ENCODE measurements at regions not wholly inside any gene's neighbourhood (a gene's known extent, or its start where the extent isn't known, plus 50 kb on each side); places are given as distances from the start of the nearest gene placed in this dataset.

- ATAC-seq (no peak), DNase-seq (no peak)
- ChIA-PET POLR2A (interaction anchor here (0.8 kb wide), 1 partner anchor 9 kb away, joined by 5 read pairs; no protein-coding TSS in a partner anchor), CTCF (interaction anchor here (0.6 kb wide), 1 partner anchor 27 kb away, joined by 3 read pairs; no protein-coding TSS in a partner anchor)
- intact Hi-C loops (cut with micrococcal nuclease) = no loop called here
- Mint-ChIP-seq H3K9me3 (no peaks in the 10 kb centered on the region), H3K27ac (no peak overlapping the region), H3K4me1 (ENCODE audit: low read depth) (peaks cover 3% of the 10 kb centered on the region), H3K4me3 (no peak overlapping the region), H3K36me3 (ENCODE audit: low read depth) (no peaks in the 10 kb centered on the region), H3K27me3 (peaks cover 2% of the 10 kb centered on the region)
- TF ChIP-seq, protein P1, sequence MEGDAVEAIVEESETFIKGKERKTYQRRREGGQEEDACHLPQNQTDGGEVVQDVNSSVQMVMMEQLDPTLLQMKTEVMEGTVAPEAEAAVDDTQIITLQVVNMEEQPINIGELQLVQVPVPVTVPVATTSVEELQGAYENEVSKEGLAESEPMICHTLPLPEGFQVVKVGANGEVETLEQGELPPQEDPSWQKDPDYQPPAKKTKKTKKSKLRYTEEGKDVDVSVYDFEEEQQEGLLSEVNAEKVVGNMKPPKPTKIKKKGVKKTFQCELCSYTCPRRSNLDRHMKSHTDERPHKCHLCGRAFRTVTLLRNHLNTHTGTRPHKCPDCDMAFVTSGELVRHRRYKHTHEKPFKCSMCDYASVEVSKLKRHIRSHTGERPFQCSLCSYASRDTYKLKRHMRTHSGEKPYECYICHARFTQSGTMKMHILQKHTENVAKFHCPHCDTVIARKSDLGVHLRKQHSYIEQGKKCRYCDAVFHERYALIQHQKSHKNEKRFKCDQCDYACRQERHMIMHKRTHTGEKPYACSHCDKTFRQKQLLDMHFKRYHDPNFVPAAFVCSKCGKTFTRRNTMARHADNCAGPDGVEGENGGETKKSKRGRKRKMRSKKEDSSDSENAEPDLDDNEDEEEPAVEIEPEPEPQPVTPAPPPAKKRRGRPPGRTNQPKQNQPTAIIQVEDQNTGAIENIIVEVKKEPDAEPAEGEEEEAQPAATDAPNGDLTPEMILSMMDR (IDR thresholded peaks at IDR 0.05) = no peak
Observed at GRCh38 chr13:24081387-24081786, 79.1 kb upstream of the SPATA13 start.

GRCh38 chr13:24083141-24083540, 77.4 kb upstream of the SPATA13 start:
- Mint-ChIP-seq H3K27ac (no peak overlapping the region), H3K9me3 (no peaks in the 10 kb centered on the region), H3K27me3 (no peaks in the 10 kb centered on the region), H3K4me3 (no peak overlapping the region), H3K4me1 (ENCODE audit: low read depth) (no peaks in the 10 kb centered on the region), H3K36me3 (ENCODE audit: low read depth) (no peaks in the 10 kb centered on the region)
- ATAC-seq (no peak), DNase-seq (no peak)
- POLR2A ChIA-PET = interaction anchor here (1.2 kb wide), 1 partner anchor 20 kb away, joined by 3 read pairs; no protein-coding TSS in a partner anchor
- TF ChIP-seq, protein P1 (IDR thresholded peaks at IDR 0.05) = no peak
- CTCF ChIA-PET = interaction anchor here (0.6 kb wide), 1 partner anchor 32 kb away, joined by 3 read pairs; no protein-coding TSS in a partner anchor
- intact Hi-C loops (cut with micrococcal nuclease) = no loop called here

GRCh38 chr13:24083722-24084421, 76.6 kb upstream of the SPATA13 start:
- H3K27me3 Mint-ChIP-seq = no peaks in the 10 kb centered on the region
- no peaks in the 10 kb centered on the region for H3K4me1 Mint-ChIP-seq (ENCODE audit: low read depth)
- H3K4me3 Mint-ChIP-seq = no peak overlapping the region
- ChIA-PET POLR2A (interaction anchor here (1.2 kb wide), 1 partner anchor 20 kb away, joined by 3 read pairs; no protein-coding TSS in a partner anchor), CTCF (no interaction called here)
- ATAC-seq (no peak), DNase-seq (no peak)
- TF ChIP-seq, protein P1 (IDR thresholded peaks at IDR 0.05) = no peak
- H3K36me3 Mint-ChIP-seq (ENCODE audit: low read depth) = no peaks in the 10 kb centered on the region
- no peak overlapping the region for H3K27ac Mint-ChIP-seq
- H3K9me3 Mint-ChIP-seq = no peaks in the 10 kb centered on the region
- intact Hi-C loops (cut with micrococcal nuclease) = no loop called here

GRCh38 chr13:24085662-24086061, 74.9 kb upstream of the SPATA13 start:
- Mint-ChIP-seq H3K27ac (no peak overlapping the region), H3K9me3 (no peaks in the 10 kb centered on the region), H3K4me1 (ENCODE audit: low read depth) (peaks cover 3% of the 10 kb centered on the region), H3K27me3 (no peaks in the 10 kb centered on the region), H3K4me3 (no peak overlapping the region), H3K36me3 (ENCODE audit: low read depth) (no peaks in the 10 kb centered on the region)
- no peak for DNase-seq
- no peak for ATAC-seq
- POLR2A ChIA-PET = no interaction called here
- CTCF ChIA-PET = no interaction called here
- intact Hi-C loops (cut with micrococcal nuclease) = no loop called here
- TF ChIP-seq, protein P1 (IDR thresholded peaks at IDR 0.05) = no peak

- ATAC-seq = no peak
- TF ChIP-seq, protein P1 (IDR thresholded peaks at IDR 0.05) = no peak
- intact Hi-C loops (cut with micrococcal nuclease) = no loop called here
- Mint-ChIP-seq H3K27ac (no peak overlapping the region), H3K4me3 (no peak overlapping the region), H3K4me1 (ENCODE audit: low read depth) (peaks cover 5% of the 10 kb centered on the region), H3K27me3 (no peaks in the 10 kb centered on the region), H3K36me3 (ENCODE audit: low read depth) (no peaks in the 10 kb centered on the region), H3K9me3 (no peaks in the 10 kb centered on the region)
- ChIA-PET POLR2A (no interaction called here), CTCF (interaction anchor here (1.4 kb wide), 1 partner anchor 142 kb away, joined by 4 read pairs; no protein-coding TSS in a partner anchor)
- DNase-seq = no peak
Observed at GRCh38 chr13:24086642-24087041, 73.9 kb upstream of the SPATA13 start.
